Astrocyte (in vitro differentiated cells and primary cell): ENCODE measurements at regions not wholly inside any gene's neighbourhood (a gene's known extent, or its start where the extent isn't known, plus 50 kb on each side); places are given as distances from the start of the nearest gene placed in this dataset.
A peak's percentile ranks its signal among the peaks of the same experiment; 100 is the strongest.

Experiments used
- DNase-seq: peaks from one replicate; pipeline ENCODE4 v3.0.0-alpha.2; 2010; ENCODE audit warnings: low read depth
- FAIRE-seq: peaks from 2 replicates; lab custom pipeline; 2011; peaks lifted over from hg19 to GRCh38; lab: Jason Lieb, UNC
- H2AFZ ChIP-seq: 2 replicates; pipeline ENCODE4 v1.6.0; 2012; ENCODE audit warnings: low read depth, low read length, inconsistent platforms
- H3K27ac ChIP-seq: 2 replicates; pipeline ENCODE4 v1.5.1; 2011; ENCODE audit warnings: low read depth, low read length, inconsistent platforms
- H3K27me3 ChIP-seq: 2 replicates; pipeline ENCODE4 v1.6.0; 2011; ENCODE audit warnings: low read length, inconsistent platforms; ENCODE audit not compliant: insufficient read depth
- H3K36me3 ChIP-seq: 2 replicates; pipeline ENCODE4 v1.5.1; 2011; ENCODE audit warnings: low read length, inconsistent platforms; ENCODE audit not compliant: insufficient read depth
- H3K4me1 ChIP-seq: 2 replicates; pipeline ENCODE4 v1.5.1; 2011; ENCODE audit warnings: low read length, inconsistent platforms; ENCODE audit not compliant: insufficient read depth
- H3K4me2 ChIP-seq: 2 replicates; pipeline ENCODE4 v1.6.0; 2012; ENCODE audit warnings: low read length, inconsistent platforms
- H3K4me3 ChIP-seq: 2 replicates; pipeline ENCODE4 v1.5.1; 2011; ENCODE audit warnings: low read depth, mild to moderate bottlenecking, low read length, inconsistent platforms; ENCODE audit not compliant: insufficient read depth
- H3K79me2 ChIP-seq: 2 replicates; pipeline ENCODE4 v1.6.0; 2012; ENCODE audit warnings: mild to moderate bottlenecking, low read length, inconsistent platforms; ENCODE audit not compliant: insufficient read depth
- H3K9ac ChIP-seq: 2 replicates; pipeline ENCODE4 v1.6.0; 2012; ENCODE audit warnings: mild to moderate bottlenecking, low read length, inconsistent platforms
- H3K9me3 ChIP-seq: 2 replicates; pipeline ENCODE4 v1.5.1; 2012; ENCODE audit warnings: low read depth, mild to moderate bottlenecking, low read length, inconsistent platforms; ENCODE audit not compliant: insufficient read depth
- H4K20me1 ChIP-seq: 2 replicates; pipeline ENCODE4 v1.6.0; 2012; ENCODE audit warnings: low read length, inconsistent platforms; ENCODE audit not compliant: insufficient read depth
- H3K27ac Mint-ChIP-seq: one replicate; pipeline ENCODE4 v1.8.0; 2021; ENCODE audit warnings: mild to moderate bottlenecking, mixed read lengths; ENCODE audit not compliant: unreplicated experiment
- H3K27me3 Mint-ChIP-seq: one replicate; pipeline ENCODE4 v1.8.0; 2021; ENCODE audit warnings: low read depth, mixed read lengths; ENCODE audit not compliant: unreplicated experiment
- H3K36me3 Mint-ChIP-seq: one replicate; pipeline ENCODE4 v1.8.0; 2021; ENCODE audit warnings: low read depth, mixed read lengths; ENCODE audit not compliant: unreplicated experiment
- H3K4me1 Mint-ChIP-seq: one replicate; pipeline ENCODE4 v1.8.0; 2021; ENCODE audit warnings: low read depth, mixed read lengths; ENCODE audit not compliant: unreplicated experiment
- H3K4me3 Mint-ChIP-seq: one replicate; pipeline ENCODE4 v1.8.0; 2021; ENCODE audit warnings: mild to moderate bottlenecking, moderate library complexity, mixed read lengths; ENCODE audit not compliant: unreplicated experiment
- H3K9me3 Mint-ChIP-seq: one replicate; pipeline ENCODE4 v1.8.0; 2021; ENCODE audit warnings: mild to moderate bottlenecking, mixed read lengths; ENCODE audit not compliant: unreplicated experiment
- CTCF ChIP-seq: IDR thresholded peaks from 2 replicates; pipeline ENCODE4 v1.5.1; 2011; ENCODE audit warnings: low read depth, mild to moderate bottlenecking, inconsistent platforms, low read length, moderate library complexity; ENCODE audit not compliant: insufficient read depth
- EZH2 ChIP-seq: IDR thresholded peaks from 2 replicates; pipeline ENCODE4 v1.6.1; 2012; ENCODE audit warnings: mild to moderate bottlenecking, low read length, inconsistent platforms; ENCODE audit not compliant: insufficient read depth

GRCh38 chr3:76362643-76363042 lies 577.3 kb upstream of the ZNF717 start:
- Histone ChIP-seq H4K20me1 (no peaks in the 10 kb centered on the region), H2AFZ (no peak overlapping the region), H3K9ac (no peak overlapping the region), H3K27me3 (no peaks in the 10 kb centered on the region), H3K4me1 (no peaks in the 10 kb centered on the region), H3K79me2 (no peaks in the 10 kb centered on the region), H3K27ac (no peak overlapping the region), H3K36me3 (no peaks in the 10 kb centered on the region), H3K9me3 (no peaks in the 10 kb centered on the region), H3K4me3 (no peak overlapping the region), H3K4me2 (no peak overlapping the region)
- no peak overlapping the region for H3K4me3 Mint-ChIP-seq
- H3K27me3 Mint-ChIP-seq = no peaks in the 10 kb centered on the region
- H3K9me3 Mint-ChIP-seq = no peaks in the 10 kb centered on the region
- no peaks in the 10 kb centered on the region for H3K36me3 Mint-ChIP-seq
- no peak overlapping the region for H3K27ac Mint-ChIP-seq
- no peak for FAIRE-seq
- TF ChIP-seq CTCF (no peak), EZH2 (no peak)
- DNase-seq = no peak
- peaks cover 10% of the 10 kb centered on the region for H3K4me1 Mint-ChIP-seq

GRCh38 chr3:76365275-76365674 lies 579.9 kb upstream of the ZNF717 start:
- no peaks in the 10 kb centered on the region for H3K36me3 ChIP-seq
- no peak overlapping the region for H2AFZ ChIP-seq
- no peaks in the 10 kb centered on the region for H3K79me2 ChIP-seq
- H3K9me3 ChIP-seq = no peaks in the 10 kb centered on the region
- no peak overlapping the region for H3K4me3 ChIP-seq
- Mint-ChIP-seq H3K4me3 (no peak overlapping the region), H3K27me3 (no peaks in the 10 kb centered on the region), H3K36me3 (no peaks in the 10 kb centered on the region), H3K27ac (no peak overlapping the region), H3K4me1 (peaks cover 17% of the 10 kb centered on the region), H3K9me3 (no peaks in the 10 kb centered on the region)
- no peak overlapping the region for H3K27ac ChIP-seq
- H3K9ac ChIP-seq = no peak overlapping the region
- H3K4me2 ChIP-seq = no peak overlapping the region
- DNase-seq = no peak
- H3K27me3 ChIP-seq = no peaks in the 10 kb centered on the region
- no peak for FAIRE-seq
- H4K20me1 ChIP-seq = no peaks in the 10 kb centered on the region
- TF ChIP-seq EZH2 (no peak), CTCF (no peak)
- H3K4me1 ChIP-seq = no peaks in the 10 kb centered on the region

DNA sequence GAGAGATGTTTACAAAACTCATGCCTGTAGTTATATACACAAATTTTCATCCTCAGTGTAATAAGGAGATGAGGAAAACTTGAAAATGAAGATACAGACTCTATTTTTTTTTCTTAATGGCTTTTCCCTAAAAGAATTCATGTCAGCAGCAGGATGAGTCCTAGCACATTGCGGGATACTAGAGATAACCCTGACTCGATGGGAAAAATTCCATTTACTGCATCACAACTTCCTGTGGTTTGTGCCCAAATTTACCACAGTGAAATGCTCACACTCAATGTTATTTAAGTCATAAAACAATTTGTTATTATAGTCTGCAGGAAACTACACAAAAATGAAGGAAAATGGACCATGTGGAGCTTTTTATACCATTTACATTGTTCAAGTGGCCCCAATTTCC lies 581.9 kb upstream of the ZNF717 start:
- Mint-ChIP-seq H3K27me3 (no peaks in the 10 kb centered on the region), H3K4me1 (peaks cover 21% of the 10 kb centered on the region)
- peak; percentile 36 for DNase-seq

More for the DNA sequence above, 581.9 kb upstream of the ZNF717 start:
- H3K36me3 ChIP-seq = no peaks in the 10 kb centered on the region
- H3K4me2 ChIP-seq = no peak overlapping the region
- H2AFZ ChIP-seq = no peak overlapping the region
- H3K4me3 Mint-ChIP-seq = no peak overlapping the region
- no peak overlapping the region for H3K9ac ChIP-seq
- no peaks in the 10 kb centered on the region for H4K20me1 ChIP-seq
- H3K27me3 ChIP-seq = no peaks in the 10 kb centered on the region
- no peak for FAIRE-seq
- H3K27ac Mint-ChIP-seq = peak overlapping the region; percentile 87
- H3K36me3 Mint-ChIP-seq = no peaks in the 10 kb centered on the region
- no peaks in the 10 kb centered on the region for H3K9me3 Mint-ChIP-seq
- no peak for TF ChIP-seq EZH2
- no peak for TF ChIP-seq CTCF
- H3K4me1 ChIP-seq = no peaks in the 10 kb centered on the region
- H3K4me3 ChIP-seq = no peak overlapping the region
- no peak overlapping the region for H3K27ac ChIP-seq
- no peaks in the 10 kb centered on the region for H3K79me2 ChIP-seq
- H3K9me3 ChIP-seq = no peaks in the 10 kb centered on the region
